Mucosa of descending colon (tissue), 3 donors: ENCODE measurements at regions not wholly inside any gene's neighbourhood (a gene's known extent, or its start where the extent isn't known, plus 50 kb on each side); places are given as distances from the start of the nearest gene placed in this dataset.

Experiments
- ATAC-seq: fragments of 200-7000 bp; cut with Tn5 transposase; one replicate; pipeline ENCODE4 v1.9.1; 2020; ENCODE audit warnings: mild to moderate bottlenecking, moderate library complexity
- DNase-seq, 3 donors: peaks; one replicate each; pipeline ENCODE4 v3.0.0-alpha.2; 2020
- H3K36me3 ChIP-seq: fragments of 200-600 bp; one replicate; pipeline ENCODE4 v1.8.0; 2021; ENCODE audit warnings: low read depth, mild to moderate bottlenecking
- H3K4me1 ChIP-seq: fragments of 200-600 bp; one replicate; pipeline ENCODE4 v1.8.0; 2021; ENCODE audit warnings: low read depth, mild to moderate bottlenecking
- H3K4me3 ChIP-seq: fragments of 200-600 bp; one replicate; pipeline ENCODE4 v1.8.0; 2021; ENCODE audit warnings: mild to moderate bottlenecking
- H3K9me3 ChIP-seq: fragments of 200-600 bp; one replicate; pipeline ENCODE4 v1.8.0; 2021; ENCODE audit warnings: mild to moderate bottlenecking
- CTCF ChIP-seq: fragments of 200-600 bp; IDR thresholded peaks from one replicate; pipeline ENCODE4 v1.8.0; 2022; ENCODE audit warnings: antibody characterized with exemption, mild to moderate bottlenecking
- intact Hi-C, 2 donors: fragments of 100-400 bp; cut with DNase I in 1 of 2; cut with micrococcal nuclease in 1 of 2; formaldehyde crosslinking; loops; one replicate each; pipeline versions ENCODE4 v1.11.0 to v1.11.1; 2022; cut with DNase I, micrococcal nuclease
- donor health status: DM: no; HTN: no; CAD: no; lungs with moderate emphysema.
- donor health status: DM: no; HTN: no; CAD: no.
- donor health status: DM: no; HTN: yes; CAD: no.

GRCh38 chr5:133843911-133844310 is 124.5 kb downstream of the C5orf15 start:
- Histone ChIP-seq H3K4me1 (no peaks in the 10 kb centered on the region), H3K36me3 (no peaks in the 10 kb centered on the region), H3K9me3 (no peaks in the 10 kb centered on the region), H3K4me3 (no peak overlapping the region)
- ATAC-seq: no peak
- TF ChIP-seq CTCF: no peak
- no peak for DNase-seq
- intact Hi-C loops: no loop called here

DNA sequence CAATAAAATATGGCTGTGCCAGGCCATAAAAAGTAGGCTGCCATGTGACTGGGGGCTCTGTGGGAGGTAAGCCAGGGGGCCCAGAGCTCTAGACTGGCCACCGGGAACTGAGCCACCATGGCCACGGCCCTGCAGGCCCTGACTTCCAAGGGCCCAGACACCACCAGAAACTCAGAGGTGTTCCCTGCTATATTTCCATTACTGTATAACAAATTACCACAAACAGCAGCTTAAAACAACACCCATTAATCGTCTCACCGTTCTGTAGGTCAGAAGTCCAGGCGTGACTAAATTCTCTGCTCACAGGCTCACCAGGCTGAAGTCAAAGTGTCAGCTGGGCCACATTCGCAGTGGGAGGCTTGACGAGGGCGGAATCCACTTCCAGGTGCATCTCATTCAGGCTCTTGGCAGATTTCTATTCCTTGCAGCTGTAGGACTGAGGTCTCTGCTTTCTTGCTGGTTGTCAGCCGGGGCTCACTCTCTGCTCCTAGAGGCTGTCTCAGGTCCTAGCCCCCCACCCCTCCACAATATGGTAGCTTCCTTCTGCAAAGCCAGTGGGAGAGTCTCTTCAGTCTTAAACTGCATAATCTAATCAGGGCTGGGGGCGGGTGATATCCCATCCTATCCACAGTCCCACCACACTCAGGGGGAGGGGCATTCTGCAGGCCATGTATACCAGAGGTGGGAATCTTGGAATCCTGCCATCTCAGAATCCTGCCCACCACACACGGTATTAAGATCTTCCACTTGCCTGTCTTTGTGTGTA is 125.4 kb downstream of the C5orf15 start:
- H3K9me3 ChIP-seq: no peaks in the 10 kb centered on the region
- DNase-seq (no peak), ATAC-seq (no peak)
- no peaks in the 10 kb centered on the region for H3K4me1 ChIP-seq
- H3K4me3 ChIP-seq: no peak overlapping the region
- TF ChIP-seq CTCF: no peak
- no peaks in the 10 kb centered on the region for H3K36me3 ChIP-seq
- intact Hi-C loops: no loop called here

DNA sequence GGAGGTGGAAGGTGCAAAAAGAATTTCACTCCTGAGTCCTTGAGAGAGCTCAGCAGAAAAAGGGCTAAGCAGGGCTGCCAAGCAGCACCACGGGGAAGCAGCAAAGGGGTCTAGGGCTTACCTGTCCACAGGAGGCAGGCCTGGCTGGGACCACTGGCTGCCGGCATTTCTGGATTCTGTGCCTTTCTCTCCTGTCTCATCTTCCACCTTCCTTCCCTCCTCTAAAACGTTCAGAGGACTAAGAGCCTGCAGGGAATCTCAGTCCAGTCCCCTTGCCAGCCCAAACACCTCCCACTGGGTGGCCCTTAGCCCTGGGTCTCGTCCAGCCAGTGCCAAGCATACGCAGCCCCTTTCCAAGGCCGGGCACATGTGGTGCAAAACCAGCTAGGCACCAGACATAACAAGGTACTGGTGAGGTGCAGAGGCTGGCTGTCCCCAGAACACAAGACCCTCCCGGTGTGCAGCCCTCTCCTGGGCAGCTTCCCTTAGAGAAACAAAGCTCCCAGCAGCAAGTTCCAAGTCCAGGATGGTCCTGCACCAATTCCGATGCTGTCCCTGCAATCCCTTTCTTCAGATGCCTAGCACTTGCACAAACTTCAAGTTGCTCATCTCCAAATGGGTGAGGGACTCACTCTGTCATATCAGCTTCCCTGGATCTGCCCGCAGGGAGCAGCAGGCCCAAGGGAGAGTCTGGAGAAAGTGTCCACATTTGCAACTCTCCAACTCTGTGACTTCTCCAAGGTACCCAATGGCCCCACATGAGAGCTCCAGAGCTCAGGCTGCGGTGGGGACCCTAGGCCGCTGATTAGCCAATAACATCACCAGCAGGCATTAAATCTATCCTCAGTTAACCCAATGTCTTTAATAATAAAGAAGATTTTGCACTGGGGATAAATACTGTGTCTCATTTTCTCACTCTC is 126.3 kb downstream of the C5orf15 start:
- DNase-seq (no peak), ATAC-seq (no peak)
- Histone ChIP-seq H3K36me3 (no peaks in the 10 kb centered on the region), H3K4me1 (no peaks in the 10 kb centered on the region), H3K9me3 (no peaks in the 10 kb centered on the region), H3K4me3 (no peak overlapping the region)
- TF ChIP-seq CTCF: no peak
- intact Hi-C loops: no loop called here

- Histone ChIP-seq H3K4me1 (no peaks in the 10 kb centered on the region), H3K9me3 (no peaks in the 10 kb centered on the region), H3K36me3 (no peaks in the 10 kb centered on the region), H3K4me3 (no peak overlapping the region)
- TF ChIP-seq CTCF: no peak
- ATAC-seq (no peak), DNase-seq (no peak)
- intact Hi-C loops: no loop called here
Observed at GRCh38 chr5:133840168-133840567, 128.3 kb downstream of the C5orf15 start.

DNA sequence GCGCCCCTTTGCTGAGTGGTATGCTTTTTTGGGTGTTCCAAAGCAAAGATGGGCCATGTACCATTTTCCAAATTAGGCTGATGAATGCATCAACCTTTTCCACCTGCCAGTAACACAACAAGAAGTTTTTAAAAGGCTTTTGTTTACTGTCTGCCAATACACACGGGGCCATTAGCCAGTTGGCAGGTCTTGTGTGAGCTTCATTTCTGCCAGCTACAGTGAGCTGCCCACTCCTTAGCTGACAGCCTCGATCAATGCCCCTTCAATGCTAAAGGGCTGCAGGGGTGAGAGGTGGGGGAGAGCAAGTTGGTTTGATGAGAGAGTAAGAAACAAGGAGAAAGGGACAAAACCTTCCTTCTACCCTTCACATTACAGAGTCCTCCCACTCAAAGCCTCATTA is 128.7 kb downstream of the C5orf15 start:
- no peak for TF ChIP-seq CTCF
- no peaks in the 10 kb centered on the region for H3K9me3 ChIP-seq
- no peaks in the 10 kb centered on the region for H3K4me1 ChIP-seq
- no peak overlapping the region for H3K4me3 ChIP-seq
- H3K36me3 ChIP-seq: no peaks in the 10 kb centered on the region
- DNase-seq (no peak), ATAC-seq (no peak)
- intact Hi-C loops: no loop called here
